GM12891 (cell line): ENCODE measurements at regions not wholly inside any gene's neighbourhood (a gene's known extent, or its start where the extent isn't known, plus 50 kb on each side); places are given as distances from the start of the nearest gene placed in this dataset.

Experiments
- DNase-seq: peaks from one replicate; pipeline ENCODE4 v3.0.0; 2011; ENCODE audit warnings: low spot score; ENCODE audit not compliant: insufficient read length
- FAIRE-seq: peaks from 2 replicates; lab custom pipeline; 2011; peaks lifted over from hg19 to GRCh38; lab: Jason Lieb, UNC
- PAX5 ChIP-seq: IDR thresholded peaks from 2 replicates; pipeline ENCODE4 v1.6.1; 2011; ENCODE audit warnings: low read length, moderate library complexity, mild to moderate bottlenecking; ENCODE audit not compliant: insufficient read depth, severe bottlenecking
- POLR2A ChIP-seq: IDR thresholded peaks from 2 replicates; pipeline ENCODE4 v1.6.1; 2011; ENCODE audit warnings: low read depth, low read length, control low read depth
- POLR2AphosphoS5 ChIP-seq: IDR thresholded peaks from 2 replicates; pipeline ENCODE4 v1.6.1; 2011; ENCODE audit warnings: low read depth, low read length, control low read depth
- POU2F2 ChIP-seq: IDR thresholded peaks from 2 replicates; pipeline ENCODE4 v1.6.1; 2011; ENCODE audit warnings: low read depth, mild to moderate bottlenecking, control low read depth, low read length, moderate library complexity
- SPI1 ChIP-seq: IDR thresholded peaks from 2 replicates; pipeline ENCODE4 v1.6.1; 2011; ENCODE audit warnings: low read depth, low read length, control low read depth
- TAF1 ChIP-seq: IDR thresholded peaks from 2 replicates; pipeline ENCODE4 v1.6.1; 2011; ENCODE audit warnings: low read depth, low read length, control low read depth

GRCh38 chr7:41910940-41911600 lies 208.2 kb upstream of the INHBA start:
- no peak for FAIRE-seq
- DNase-seq: no peak
- TF ChIP-seq SPI1: no peak
- no peak for TF ChIP-seq PAX5
- no peak for TF ChIP-seq POLR2A

GRCh38 chr7:41907444-41907843 lies 204.6 kb upstream of the INHBA start:
- no peak for DNase-seq
- FAIRE-seq: no peak
- TF ChIP-seq POLR2A (no peak), POLR2AphosphoS5 (no peak), POU2F2 (no peak)

- FAIRE-seq (no peak), DNase-seq (no peak)
Observed at GRCh38 chr7:41900532-41900931, 197.6 kb upstream of the INHBA start.

GRCh38 chr7:41899823-41900433 lies 197.0 kb upstream of the INHBA start:
- FAIRE-seq (no peak), DNase-seq (no peak)
- TF ChIP-seq PAX5: no peak
- no peak for TF ChIP-seq POLR2AphosphoS5
- no peak for TF ChIP-seq POU2F2
- no peak for TF ChIP-seq TAF1
- no peak for TF ChIP-seq SPI1
- TF ChIP-seq POLR2A: no peak

More at GRCh38 chr7:41900532-41900931, 197.6 kb upstream of the INHBA start:
- TF ChIP-seq POU2F2 (no peak), POLR2A (no peak), TAF1 (no peak), PAX5 (no peak)

- TF ChIP-seq SPI1: no peak
- no peak for TF ChIP-seq TAF1
- no peak for TF ChIP-seq PAX5
- TF ChIP-seq POU2F2: no peak
- TF ChIP-seq POLR2A: no peak
- no peak for TF ChIP-seq POLR2AphosphoS5
- DNase-seq: no peak
- FAIRE-seq: no peak
Observed at GRCh38 chr7:41893656-41894055, 190.8 kb upstream of the INHBA start.

- TF ChIP-seq PAX5 (no peak), POLR2A (no peak), TAF1 (no peak), POU2F2 (no peak), SPI1 (no peak), POLR2AphosphoS5 (no peak)
- DNase-seq (no peak), FAIRE-seq (no peak)
Observed at GRCh38 chr7:41892356-41893100, 189.6 kb upstream of the INHBA start.

GRCh38 chr7:41891950-41892349 lies 189.1 kb upstream of the INHBA start:
- DNase-seq (no peak), FAIRE-seq (no peak)
- TF ChIP-seq TAF1: no peak
- no peak for TF ChIP-seq POLR2A
- TF ChIP-seq PAX5: no peak
- no peak for TF ChIP-seq SPI1
- no peak for TF ChIP-seq POLR2AphosphoS5
- no peak for TF ChIP-seq POU2F2

GRCh38 chr7:41890631-41891274 lies 187.9 kb upstream of the INHBA start:
- DNase-seq (no peak), FAIRE-seq (no peak)
- TF ChIP-seq PAX5: no peak
- no peak for TF ChIP-seq POU2F2
- TF ChIP-seq POLR2AphosphoS5: no peak
- TF ChIP-seq POLR2A: no peak
- TF ChIP-seq SPI1: no peak
- no peak for TF ChIP-seq TAF1

- TF ChIP-seq SPI1 (no peak), POU2F2 (no peak), POLR2AphosphoS5 (no peak), TAF1 (no peak), POLR2A (no peak), PAX5 (no peak)
- FAIRE-seq: no peak
Observed at GRCh38 chr7:41889472-41889871, 186.6 kb upstream of the INHBA start.

More at GRCh38 chr7:41889472-41889871, 186.6 kb upstream of the INHBA start:
- DNase-seq: no peak
